Stomach (tissue), 8 donors: ENCODE measurements at regions not wholly inside any gene's neighbourhood (a gene's known extent, or its start where the extent isn't known, plus 50 kb on each side); places are given as distances from the start of the nearest gene placed in this dataset.

ENCODE experiments used
- DNase-seq, 2 donors: peaks; one replicate each; pipeline versions ENCODE4 v3.0.0 to v3.0.0-alpha.2; 2013 to 2019
- H3K27ac ChIP-seq, 5 donors: fragments of 200-600 bp in 4 of 5; sonication (generic) in 4 of 5; one replicate each; pipeline ENCODE4 v1.5.1; 2013 to 2019; ENCODE audit warnings: mild to moderate bottlenecking in 1 of 5, moderate library complexity in 1 of 5
- H3K27me3 ChIP-seq, 3 donors: fragments of 200-600 bp; sonication (generic); one replicate each; pipeline ENCODE4 v1.5.1; 2017 to 2019; ENCODE audit warnings: mixed run types in 1 of 3
- H3K36me3 ChIP-seq, 4 donors: fragments of 200-600 bp; sonication (generic); 1 replicate in 3 of 4; 2 replicates in 1 of 4; pipeline ENCODE4 v1.5.1; 2016 to 2019
- H3K4me1 ChIP-seq, 4 donors: fragments of 200-600 bp; sonication (generic); one replicate each; pipeline ENCODE4 v1.5.1; 2016 to 2019
- H3K4me3 ChIP-seq, 4 donors: fragments of 200-600 bp; sonication (generic) in 3 of 4; one replicate each; pipeline ENCODE4 v1.5.1; 2016 to 2019; ENCODE audit warnings: mild to moderate bottlenecking in 1 of 4
- H3K9me3 ChIP-seq, 4 donors: fragments of 200-600 bp; sonication (generic); one replicate each; pipeline ENCODE4 v1.5.1; 2016 to 2019
- CTCF ChIP-seq, 7 experiments: fragments of 450-650 bp in 4 of 7; fragments of 200-600 bp in 3 of 7; sonication (generic) in 3 of 7; IDR thresholded peaks; one replicate each; pipeline ENCODE4 v1.5.1; 2016 to 2019; ENCODE audit warnings: antibody characterized with exemption in 7 of 7, control low read depth in 2 of 7, mild to moderate bottlenecking in 1 of 7
- EP300 ChIP-seq: sonication (generic); formaldehyde crosslinking; IDR thresholded peaks from one replicate; pipeline ENCODE4 v1.6.1; 2017; ENCODE audit warnings: antibody characterized with exemption
- POLR2A ChIP-seq, 4 donors: fragments of 450-650 bp; IDR thresholded peaks; one replicate each; pipeline ENCODE4 v1.6.1; 2016; ENCODE audit warnings: antibody characterized with exemption in 4 of 4, control low read depth in 2 of 4, mild to moderate bottlenecking in 1 of 4, moderate library complexity in 1 of 4
- POLR2AphosphoS5 ChIP-seq, 3 donors: sonication (generic); formaldehyde crosslinking; IDR thresholded peaks; one replicate each; pipeline ENCODE4 v1.6.1; 2016; ENCODE audit warnings: antibody characterized with exemption in 3 of 3
- WGBS, 5 donors: extraction: QIAGEN DNeasy Blood & Tissue Kit in 3 of 5; methylation state at CpG; one replicate each; pipeline versions ENCODE4 v1.1.5 to v1.1.7; 2013 to 2018; 5-methylcytosine and 5-hydroxymethylcytosine counted together
- intact Hi-C: fragments of 100-400 bp; cut with DNase I; formaldehyde crosslinking; loops from one replicate; pipeline ENCODE4 v1.15.1; 2023; ENCODE audit warnings: low total_unique reads
- donor health status: healthy with polysubstance abuse.
- donor health status: Bipolar disorder and iron deficiency.
- donor health status: healthy.

GRCh38 chr13:102978168-102978567 lies 88.0 kb downstream of the SLC10A2 start:
- Histone ChIP-seq H3K36me3 (no peaks in the 10 kb centered on the region), H3K9me3 (no peaks in the 10 kb centered on the region), H3K27ac (peak overlapping the region in 1 of 5 donors; percentile 20), H3K4me1 (no peaks in the 10 kb centered on the region), H3K27me3 (peaks cover 0 to 9% (median 0%) of the 10 kb centered on the region in 3 donors), H3K4me3 (no peak overlapping the region)
- no peak for DNase-seq
- 76 to 87% (median 76%) methylated on average over 4 of the region's 4 CpGs for WGBS, 5 donors
- no peak for TF ChIP-seq POLR2A (IDR thresholded peaks at IDR 0.05)
- TF ChIP-seq POLR2AphosphoS5 (IDR thresholded peaks at IDR 0.05) = no peak
- no peak for TF ChIP-seq CTCF (IDR thresholded peaks at IDR 0.05)
- TF ChIP-seq EP300 = no peak
- intact Hi-C loops = no loop called here

DNA sequence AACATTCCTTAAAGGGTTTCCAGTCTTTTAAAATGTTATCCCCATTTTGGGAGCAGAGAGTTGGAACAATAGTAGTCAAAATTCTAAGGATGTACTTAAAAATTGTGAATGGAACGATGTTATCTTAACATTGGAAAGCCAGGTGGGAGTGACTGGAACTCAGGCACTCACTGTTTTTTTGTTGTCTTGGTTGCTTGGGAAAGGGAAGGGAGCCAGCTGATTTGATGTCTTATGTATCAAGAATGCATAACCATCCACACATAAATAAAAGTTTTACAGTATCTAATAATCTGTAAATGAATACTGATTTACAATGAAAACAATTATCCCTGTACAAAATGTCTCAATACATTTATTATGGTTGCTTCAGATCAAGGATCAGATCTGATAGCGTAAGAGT lies 88.7 kb downstream of the SLC10A2 start:
- Histone ChIP-seq H3K36me3 (no peaks in the 10 kb centered on the region), H3K27ac (peak overlapping the region in 1 of 5 donors; percentile 20), H3K27me3 (peaks cover 0 to 9% (median 0%) of the 10 kb centered on the region in 3 donors), H3K9me3 (no peaks in the 10 kb centered on the region), H3K4me3 (no peak overlapping the region), H3K4me1 (no peaks in the 10 kb centered on the region)
- 70 to 88% (median 78%) methylated on average over 2 of the region's 2 CpGs for WGBS, 5 donors
- TF ChIP-seq CTCF (IDR thresholded peaks at IDR 0.05) (no peak), POLR2AphosphoS5 (IDR thresholded peaks at IDR 0.05) (no peak), EP300 (no peak), POLR2A (IDR thresholded peaks at IDR 0.05) (no peak)
- DNase-seq = no peak
- intact Hi-C loops = no loop called here

- no peak overlapping the region for H3K4me3 ChIP-seq
- H3K27me3 ChIP-seq = peaks cover 0 to 9% (median 0%) of the 10 kb centered on the region in 3 donors
- intact Hi-C loops = no loop called here
- no peaks in the 10 kb centered on the region for H3K9me3 ChIP-seq
- H3K27ac ChIP-seq = no peak overlapping the region
- DNase-seq = no peak
- WGBS, 5 donors = 41 to 50% (median 48%) methylated on average over 8 of the region's 8 CpGs
- no peaks in the 10 kb centered on the region for H3K4me1 ChIP-seq
- H3K36me3 ChIP-seq = no peaks in the 10 kb centered on the region
- TF ChIP-seq POLR2AphosphoS5 (IDR thresholded peaks at IDR 0.05) (no peak), POLR2A (IDR thresholded peaks at IDR 0.05) (no peak), EP300 (no peak), CTCF (IDR thresholded peaks at IDR 0.05) (no peak)
Measured at GRCh38 chr13:102974317-102975087, 91.7 kb downstream of the SLC10A2 start.

DNA sequence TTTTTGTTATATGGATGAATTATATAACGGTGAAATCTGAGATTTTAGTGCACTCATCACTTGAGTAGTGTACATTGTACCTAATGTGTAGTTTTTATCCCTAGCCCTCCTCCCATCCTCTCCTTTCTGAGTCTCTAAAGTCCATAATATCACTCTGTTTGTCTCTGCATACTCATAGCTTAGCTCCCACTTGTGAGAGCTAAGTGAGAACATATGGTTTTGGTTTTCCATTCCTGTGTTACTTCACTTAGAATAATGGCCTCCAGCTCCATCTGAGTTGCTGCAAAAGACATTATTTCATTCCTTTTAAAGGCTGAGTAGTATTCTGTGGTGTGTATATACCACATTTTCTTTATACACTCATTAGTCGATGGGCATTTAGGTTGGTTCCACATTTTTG lies 94.0 kb downstream of the SLC10A2 start:
- no peak for TF ChIP-seq EP300
- TF ChIP-seq POLR2AphosphoS5 (IDR thresholded peaks at IDR 0.05) = no peak
- TF ChIP-seq CTCF (IDR thresholded peaks at IDR 0.05) = no peak
- no peak for TF ChIP-seq POLR2A (IDR thresholded peaks at IDR 0.05)
- intact Hi-C loops = no loop called here
- peaks cover 0 to 9% (median 0%) of the 10 kb centered on the region in 3 donors for H3K27me3 ChIP-seq
- no peaks in the 10 kb centered on the region for H3K9me3 ChIP-seq
- no peaks in the 10 kb centered on the region for H3K4me1 ChIP-seq
- no peak for DNase-seq
- no peaks in the 10 kb centered on the region for H3K36me3 ChIP-seq
- no peak overlapping the region for H3K4me3 ChIP-seq
- H3K27ac ChIP-seq = no peak overlapping the region
- 92 to 98% (median 93%) methylated on average over 2 of the region's 2 CpGs for WGBS, 5 donors
